RWPE2 (cell line): ENCODE measurements at regions not wholly inside any gene's neighbourhood (a gene's known extent, or its start where the extent isn't known, plus 50 kb on each side); places are given as distances from the start of the nearest gene placed in this dataset.

Experiments
- ATAC-seq: fragments of 200-7000 bp; cut with Tn5 transposase; 3 replicates; pipeline ENCODE4 v1.9.1; 2021; ENCODE audit warnings: low read depth
- DNase-seq: peaks from one replicate; pipeline ENCODE4 v3.0.0-alpha.2; 2020; ENCODE audit warnings: low spot score
- H3K27ac ChIP-seq: fragments of 450-650 bp; 2 replicates; pipeline ENCODE4 v1.5.1; 2017; ENCODE audit warnings: mild to moderate bottlenecking; ENCODE audit not compliant: poor library complexity, severe bottlenecking
- H3K27me3 ChIP-seq: fragments of 250-450 bp; sonication (Bioruptor Pico); 2 replicates; pipeline ENCODE4 v1.5.1; 2021; ENCODE audit warnings: mild to moderate bottlenecking, moderate library complexity; ENCODE audit not compliant: insufficient read depth, poor library complexity, severe bottlenecking
- H3K36me3 ChIP-seq: fragments of 250-450 bp; sonication (Bioruptor Pico); 2 replicates; pipeline ENCODE4 v1.5.1; 2020; ENCODE audit warnings: low read depth, mild to moderate bottlenecking, moderate library complexity
- H3K4me1 ChIP-seq: fragments of 250-450 bp; sonication (Bioruptor Pico); 2 replicates; pipeline ENCODE4 v1.5.1; 2021; ENCODE audit warnings: mild to moderate bottlenecking, moderate library complexity; ENCODE audit not compliant: insufficient read depth, poor library complexity, severe bottlenecking
- H3K4me3 ChIP-seq: fragments of 250-450 bp; sonication (Bioruptor Pico); 2 replicates; pipeline ENCODE4 v1.5.1; 2021; ENCODE audit warnings: mild to moderate bottlenecking, moderate library complexity; ENCODE audit not compliant: severe bottlenecking
- H3K9me3 ChIP-seq: fragments of 250-450 bp; sonication (Bioruptor Pico); 2 replicates; pipeline ENCODE4 v1.5.1; 2021; ENCODE audit warnings: mild to moderate bottlenecking, moderate library complexity; ENCODE audit not compliant: severe bottlenecking
- CTCF ChIP-seq: fragments of 450-650 bp; IDR thresholded peaks from one replicate; pipeline ENCODE4 v1.5.1; 2017; ENCODE audit warnings: mild to moderate bottlenecking, moderate library complexity; ENCODE audit not compliant: poor library complexity, severe bottlenecking

- TF ChIP-seq CTCF, result no peak
- no peak for ATAC-seq
- peaks cover 5% of the 10 kb centered on the region for H3K9me3 ChIP-seq
These were observed 96.0 kb upstream of the FHL2 start for GRCh38 chr2:105494683-105495425.

GRCh38 chr2:105490956-105491355 is 92.1 kb upstream of the FHL2 start:
- no peaks in the 10 kb centered on the region for H3K27me3 ChIP-seq
- ATAC-seq, result no peak
- H3K4me1 ChIP-seq, result no peaks in the 10 kb centered on the region
- no peak overlapping the region for H3K4me3 ChIP-seq
- no peak overlapping the region for H3K27ac ChIP-seq
- H3K36me3 ChIP-seq, result no peaks in the 10 kb centered on the region
- no peak for DNase-seq
- TF ChIP-seq CTCF, result no peak
- H3K9me3 ChIP-seq, result peaks cover 5% of the 10 kb centered on the region

More at GRCh38 chr2:105494683-105495425, 96.0 kb upstream of the FHL2 start:
- Histone ChIP-seq H3K36me3 (no peaks in the 10 kb centered on the region), H3K4me1 (no peaks in the 10 kb centered on the region), H3K27me3 (no peaks in the 10 kb centered on the region), H3K27ac (no peak overlapping the region), H3K4me3 (no peak overlapping the region)
- DNase-seq, result no peak

- no peaks in the 10 kb centered on the region for H3K36me3 ChIP-seq
- no peak for ATAC-seq
- TF ChIP-seq CTCF, result no peak
- peaks cover 5% of the 10 kb centered on the region for H3K9me3 ChIP-seq
- H3K27ac ChIP-seq, result no peak overlapping the region
- H3K27me3 ChIP-seq, result no peaks in the 10 kb centered on the region
- H3K4me3 ChIP-seq, result no peak overlapping the region
- no peak for DNase-seq
- no peaks in the 10 kb centered on the region for H3K4me1 ChIP-seq
These were observed 91.4 kb upstream of the FHL2 start for GRCh38 chr2:105490204-105490603.

GRCh38 chr2:105489168-105489878 is 90.5 kb upstream of the FHL2 start:
- Histone ChIP-seq H3K4me3 (no peak overlapping the region), H3K36me3 (no peaks in the 10 kb centered on the region), H3K9me3 (peaks cover 5% of the 10 kb centered on the region), H3K27ac (no peak overlapping the region), H3K27me3 (no peaks in the 10 kb centered on the region), H3K4me1 (no peaks in the 10 kb centered on the region)
- no peak for ATAC-seq
- DNase-seq, result no peak
- no peak for TF ChIP-seq CTCF

- H3K4me1 ChIP-seq, result no peaks in the 10 kb centered on the region
- TF ChIP-seq CTCF, result no peak
- H3K9me3 ChIP-seq, result peaks cover 5% of the 10 kb centered on the region
- ATAC-seq, result no peak
- H3K27me3 ChIP-seq, result no peaks in the 10 kb centered on the region
- DNase-seq, result no peak
- no peaks in the 10 kb centered on the region for H3K36me3 ChIP-seq
- H3K4me3 ChIP-seq, result no peak overlapping the region
- no peak overlapping the region for H3K27ac ChIP-seq
These were observed 89.4 kb upstream of the FHL2 start for GRCh38 chr2:105488285-105488684.
